ENCODE measurements at regions not wholly inside any gene's neighbourhood (a gene's known extent, or its start where the extent isn't known, plus 50 kb on each side); places are given as distances from the start of the nearest gene placed in this dataset.
A peak's percentile ranks its signal among the peaks of the same experiment; 100 is the strongest.

GRCh38 chr9:129275626-129276247 lies 97.7 kb upstream of the IER5L start:
- intact Hi-C loops (cut with DNase I) = no loop called here
- peak in 3 of 10 donors; percentile 1 to 58 (median 42) for DNase-seq

DNA sequence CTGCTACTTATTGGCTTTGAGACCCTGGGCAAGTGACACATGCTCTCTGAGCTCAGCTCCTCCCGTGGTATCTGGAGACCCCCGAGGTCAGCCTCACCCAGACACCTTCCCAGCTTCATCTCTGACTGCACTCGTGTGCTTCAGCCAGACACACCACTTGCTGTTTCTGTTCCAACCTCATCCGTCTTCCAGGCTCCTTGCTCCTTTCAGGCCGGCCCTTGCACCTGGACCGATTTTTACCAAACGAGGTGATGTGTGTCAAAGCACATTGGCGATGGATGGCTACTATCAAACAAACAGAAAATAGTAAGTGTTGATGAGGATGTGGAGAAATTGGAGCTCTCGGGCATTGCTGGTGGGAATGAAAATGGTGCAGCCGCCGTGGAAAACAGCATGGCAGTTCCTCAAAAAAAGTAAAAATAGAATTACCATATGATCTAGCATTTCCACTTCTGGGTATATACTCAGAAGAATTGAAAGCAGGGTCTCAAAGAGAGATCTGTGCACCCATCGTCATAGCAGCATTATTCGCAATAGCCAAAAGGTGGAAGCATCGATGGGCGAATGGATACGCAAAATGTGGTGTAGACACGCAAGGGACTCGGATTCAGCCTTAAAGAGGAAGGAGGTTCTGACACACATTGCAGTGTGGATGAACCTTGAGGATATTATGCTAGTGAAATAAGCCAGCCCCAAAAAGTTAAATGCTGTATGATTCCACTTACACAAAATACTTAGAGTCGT lies 96.1 kb upstream of the IER5L start:
- intact Hi-C loops (cut with DNase I) = no loop called here
- peak in 3 of 10 donors; percentile 3 to 31 (median 11) for DNase-seq

DNA sequence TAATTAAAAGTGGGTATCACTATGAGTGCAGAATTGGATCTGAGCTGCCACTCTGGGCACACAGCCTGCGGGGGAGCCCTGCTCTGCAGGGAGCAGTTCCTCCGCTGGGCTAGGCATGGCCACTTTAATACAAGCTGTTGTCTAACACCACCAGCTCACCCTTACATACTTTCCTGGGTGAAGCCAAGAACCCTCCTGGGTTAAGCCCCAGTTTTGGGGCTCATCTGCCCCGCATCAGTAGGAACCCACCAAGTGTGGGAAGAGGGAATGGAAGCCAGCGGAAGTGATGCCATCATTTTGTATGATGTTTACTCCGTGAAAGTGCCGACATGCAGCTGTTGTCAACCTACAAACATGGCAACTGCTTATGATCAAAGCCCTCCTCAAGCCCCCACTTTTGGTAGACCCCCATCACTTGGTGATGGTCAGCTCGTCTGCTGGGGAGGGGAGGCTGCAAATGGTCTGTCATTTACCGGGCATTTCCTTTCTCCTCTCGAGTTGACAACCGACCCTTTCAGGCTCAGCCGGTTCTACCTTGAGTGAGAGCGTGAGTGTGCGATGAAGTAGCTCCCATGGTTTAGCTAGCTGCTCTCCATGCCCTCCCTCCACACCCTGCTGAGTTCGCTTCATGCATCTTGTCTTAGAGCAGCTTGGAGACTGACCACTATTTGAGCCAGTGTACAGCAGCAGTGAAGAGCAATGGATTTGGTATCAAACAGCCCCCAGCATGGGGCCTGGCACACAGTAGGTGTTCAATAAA lies 95.3 kb upstream of the IER5L start:
- peak in 3 of 10 donors; percentile 2 to 47 (median 26) for DNase-seq
- intact Hi-C loops (cut with DNase I) = no loop called here

DNA sequence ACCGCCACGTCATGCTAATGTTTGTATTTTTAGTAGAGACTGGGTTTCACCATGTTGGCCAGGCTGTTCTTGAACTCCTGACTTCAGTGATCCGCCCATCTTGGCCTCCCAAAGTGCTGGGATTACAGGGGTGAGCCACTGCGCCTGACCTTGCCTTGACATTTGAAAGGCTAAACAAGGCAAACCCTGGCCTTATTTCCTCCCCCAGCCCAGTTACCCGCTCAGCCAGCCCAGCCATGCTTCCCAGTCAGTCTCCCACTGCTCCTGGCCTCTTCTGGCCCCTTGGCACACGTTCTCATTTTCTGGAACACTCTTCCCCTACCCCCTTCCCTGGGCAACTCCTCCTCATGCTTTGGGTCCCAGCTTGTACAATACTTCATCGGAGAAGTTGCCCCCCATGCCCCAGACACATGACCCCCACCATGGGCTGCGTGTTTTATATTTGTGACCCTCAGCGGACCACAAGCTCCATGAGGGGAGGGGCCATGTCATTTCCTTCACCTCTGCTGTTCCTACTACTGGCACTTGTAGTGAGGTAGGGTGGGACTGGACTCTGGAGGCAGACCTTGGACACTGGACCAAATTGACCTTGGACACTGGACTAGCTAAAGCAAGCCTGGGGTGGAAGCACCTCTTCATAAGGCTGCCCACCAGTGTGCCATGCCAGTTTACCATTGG lies 94.4 kb upstream of the IER5L start:
- intact Hi-C loops (cut with DNase I) = no loop called here
- DNase-seq = peak in 3 of 10 donors; percentile 1 to 53 (median 24)

DNA sequence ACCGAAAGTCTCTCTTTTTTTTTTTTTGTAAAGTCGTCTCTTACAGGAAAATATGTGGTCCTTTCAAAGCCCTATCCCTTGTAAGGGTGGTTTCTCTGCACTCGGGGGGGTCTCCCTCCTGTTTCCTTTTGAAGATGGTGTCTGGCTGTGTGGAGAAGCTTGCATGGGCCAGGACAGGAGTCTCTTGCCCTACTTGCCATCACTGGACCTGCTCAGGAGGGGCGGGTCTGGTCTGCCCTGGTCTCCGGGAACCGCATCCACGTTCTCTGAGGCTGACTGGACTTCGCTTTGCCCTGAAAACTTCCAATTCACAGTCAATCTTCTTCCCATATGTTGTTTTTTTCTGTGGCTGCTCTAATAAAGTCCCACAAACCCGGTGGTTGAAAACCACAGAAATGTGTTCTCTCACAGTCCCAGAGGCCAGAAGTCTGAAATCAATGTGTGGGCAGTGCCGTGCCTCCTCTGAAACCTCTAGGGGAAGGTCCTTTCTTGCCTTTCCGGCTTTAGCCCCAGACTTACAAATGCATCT lies 92.9 kb upstream of the IER5L start:
- intact Hi-C loops (cut with DNase I) = no loop called here
- DNase-seq = peak in 3 of 10 donors; percentile 12 to 49 (median 31)

DNA sequence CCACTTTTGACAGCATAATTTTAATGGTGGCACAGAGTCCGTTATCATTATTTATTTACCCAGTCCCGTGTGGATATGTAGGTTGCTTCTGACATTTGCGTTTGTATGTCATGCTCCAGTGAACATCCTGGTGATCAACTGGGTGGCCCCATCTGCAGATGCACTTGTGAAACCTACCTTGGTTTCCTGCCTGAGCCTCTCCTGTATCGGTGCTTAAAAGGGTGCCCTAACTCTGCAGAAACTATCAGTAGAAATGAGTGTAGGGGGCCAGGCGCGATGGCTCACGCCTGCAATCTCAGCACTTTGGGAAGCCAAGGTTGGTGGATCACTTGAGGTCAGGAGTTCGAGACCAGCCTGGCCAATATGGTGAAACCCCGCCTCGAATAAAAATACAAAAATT lies 92.1 kb upstream of the IER5L start:
- peak in 2 of 10 donors; percentile 17 to 44 for DNase-seq
- intact Hi-C loops (cut with DNase I) = no loop called here

- DNase-seq = peak in 1 of 10 donors; percentile 76
- intact Hi-C loops (cut with DNase I) = no loop called here
Measured at GRCh38 chr9:129267141-129267540, 89.1 kb upstream of the IER5L start.

DNA sequence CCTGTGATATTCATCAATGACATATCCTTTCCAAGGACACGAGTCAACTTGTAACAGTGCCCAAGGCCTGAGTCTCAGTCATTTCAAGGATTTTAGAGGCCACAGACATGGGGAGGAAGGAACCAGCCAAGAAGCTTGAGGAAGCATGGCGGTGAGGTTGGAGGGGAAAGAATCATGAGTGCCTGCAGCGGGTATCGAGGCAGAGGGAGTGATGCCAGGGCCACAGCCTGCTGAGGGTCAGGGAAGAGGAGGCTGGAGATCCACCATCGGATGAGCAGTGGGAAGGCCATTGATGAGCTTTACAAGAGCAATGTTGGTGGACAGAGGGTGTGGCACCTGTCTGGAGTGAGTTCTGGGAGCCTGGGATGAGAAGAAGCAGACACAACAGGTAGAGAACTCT lies 88.5 kb upstream of the IER5L start:
- intact Hi-C loops (cut with DNase I) = no loop called here

GRCh38 chr9:129264388-129264787 lies 86.3 kb upstream of the IER5L start:
- intact Hi-C loops (cut with DNase I) = no loop called here
- DNase-seq = no peak

More for the DNA sequence above, 88.5 kb upstream of the IER5L start:
- DNase-seq = peak in 1 of 10 donors; percentile 20

DNA sequence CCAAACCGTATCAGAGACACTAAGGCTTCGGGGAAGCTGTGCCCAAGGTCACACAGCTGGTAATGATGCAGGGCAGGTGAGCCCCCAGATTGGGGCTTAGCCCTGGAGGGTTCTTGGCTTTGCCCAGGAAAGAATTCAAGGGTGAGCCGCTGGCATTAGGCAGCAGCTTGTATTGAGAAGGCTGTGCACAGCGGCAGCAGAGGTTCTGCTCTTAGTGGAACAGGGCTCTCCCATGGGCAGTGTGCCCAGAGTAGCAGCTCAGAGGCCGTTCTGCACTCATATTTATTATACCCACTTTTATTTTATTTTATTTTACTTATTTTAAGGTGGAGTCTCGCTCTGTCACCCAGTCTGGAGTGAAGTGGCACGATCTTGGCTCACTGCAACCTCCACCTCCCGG lies 85.8 kb upstream of the IER5L start:
- intact Hi-C loops (cut with DNase I) = no loop called here
- DNase-seq = peak in 2 of 10 donors; percentile 10 to 48

DNA sequence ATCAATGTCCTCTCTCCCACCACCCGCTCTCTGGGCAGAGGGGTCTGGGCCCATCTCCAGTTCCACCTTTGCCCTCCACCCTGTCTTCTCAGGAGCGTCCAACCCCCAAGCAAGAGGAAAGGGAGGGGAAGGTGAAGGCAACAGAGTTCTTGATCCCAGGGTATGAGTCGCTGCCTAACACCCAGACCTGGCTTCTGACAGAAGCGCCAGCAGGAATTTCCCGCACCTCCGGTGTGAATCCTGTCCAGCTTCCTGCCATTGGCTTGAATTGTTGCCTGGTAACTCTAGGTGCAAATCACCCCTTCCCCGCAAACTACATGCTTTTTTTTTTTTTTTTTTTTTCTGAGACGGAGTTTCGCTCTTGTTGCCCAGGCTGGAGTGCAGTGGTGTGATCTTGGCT lies 84.2 kb upstream of the IER5L start:
- intact Hi-C loops (cut with DNase I) = no loop called here
- DNase-seq = peak in 2 of 10 donors; percentile 20 to 42

GRCh38 chr9:129259375-129259774 lies 81.3 kb upstream of the IER5L start:
- DNase-seq = peak in 6 of 10 donors; percentile 41 to 92 (median 80)
- intact Hi-C loops (cut with DNase I) = loop anchor here (10.0 kb wide), 1 partner anchor 55 kb away; no protein-coding TSS in a partner anchor

DNA sequence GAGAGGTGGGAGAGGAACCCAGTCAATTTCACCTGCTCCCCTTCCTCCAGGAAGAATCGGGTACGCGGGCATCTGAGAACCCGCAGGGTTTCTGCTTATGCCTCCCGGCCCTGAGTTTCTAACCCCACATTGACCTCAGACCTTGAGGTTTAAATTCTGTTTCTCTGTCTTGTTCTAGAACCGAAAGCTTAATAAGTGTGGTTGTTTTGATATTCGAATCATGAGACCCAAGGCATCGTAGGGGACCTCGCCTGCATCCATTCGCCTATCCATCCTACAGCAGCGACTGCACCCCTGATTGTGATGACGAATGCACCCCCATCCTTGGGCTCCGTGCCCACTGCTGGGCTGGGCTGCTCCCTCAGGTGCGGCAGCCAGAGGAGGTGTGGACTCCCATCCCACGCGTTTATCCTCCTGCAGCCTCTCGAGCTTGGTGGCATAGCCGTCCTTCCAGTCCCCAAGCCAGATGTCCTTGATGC lies 80.8 kb upstream of the IER5L start:
- peak in 5 of 10 donors; percentile 43 to 86 (median 81) for DNase-seq
- intact Hi-C loops (cut with DNase I) = loop anchor here (10.0 kb wide), 1 partner anchor 54 kb away; no protein-coding TSS in a partner anchor

- intact Hi-C loops (cut with DNase I) = loop anchor here (10.0 kb wide), 1 partner anchor 53 kb away; no protein-coding TSS in a partner anchor
- DNase-seq = peak; percentile 81 to 100 (median 95)
Measured at GRCh38 chr9:129258124-129258822, 80.2 kb upstream of the IER5L start.

DNA sequence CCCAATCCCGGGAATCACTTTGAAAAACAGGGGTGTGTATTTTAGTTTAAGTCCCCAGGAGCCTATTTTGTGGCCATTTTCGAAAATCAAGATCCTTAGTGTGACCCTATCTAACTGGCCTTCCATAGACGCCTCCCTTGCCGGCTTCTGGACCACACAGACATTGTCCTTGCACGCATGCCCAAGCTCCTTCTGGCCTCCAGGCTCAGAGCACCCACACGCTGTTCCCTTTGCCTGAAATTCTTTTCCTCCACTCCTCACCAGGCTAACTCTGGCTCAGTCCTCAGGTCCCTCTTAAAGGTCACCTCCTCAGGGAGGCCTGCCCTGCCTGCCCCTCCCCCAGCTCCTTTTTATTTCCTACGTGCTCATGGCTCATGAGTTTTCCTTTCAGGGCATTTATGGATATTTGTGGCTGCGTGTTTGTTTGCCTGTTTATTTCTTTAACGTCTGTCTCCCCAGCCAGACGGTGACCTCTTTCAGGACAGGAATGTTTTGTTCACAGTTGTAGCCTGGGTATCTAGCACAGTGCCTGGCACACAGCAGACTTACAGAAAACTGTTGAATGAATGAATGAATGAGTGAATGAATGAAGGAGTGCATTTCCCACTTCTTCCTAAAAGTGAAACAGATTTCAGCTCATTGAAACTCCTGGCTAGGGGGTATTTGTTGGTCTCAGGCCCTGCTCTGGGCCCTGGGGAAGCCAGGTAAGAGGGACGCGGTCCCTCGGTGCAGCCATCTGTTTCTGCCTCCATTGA lies 79.1 kb upstream of the IER5L start:
- intact Hi-C loops (cut with DNase I) = loop anchor here (10.0 kb wide), 1 partner anchor 52 kb away; no protein-coding TSS in a partner anchor
- DNase-seq = peak in 3 of 10 donors; percentile 5 to 48 (median 47)

DNA sequence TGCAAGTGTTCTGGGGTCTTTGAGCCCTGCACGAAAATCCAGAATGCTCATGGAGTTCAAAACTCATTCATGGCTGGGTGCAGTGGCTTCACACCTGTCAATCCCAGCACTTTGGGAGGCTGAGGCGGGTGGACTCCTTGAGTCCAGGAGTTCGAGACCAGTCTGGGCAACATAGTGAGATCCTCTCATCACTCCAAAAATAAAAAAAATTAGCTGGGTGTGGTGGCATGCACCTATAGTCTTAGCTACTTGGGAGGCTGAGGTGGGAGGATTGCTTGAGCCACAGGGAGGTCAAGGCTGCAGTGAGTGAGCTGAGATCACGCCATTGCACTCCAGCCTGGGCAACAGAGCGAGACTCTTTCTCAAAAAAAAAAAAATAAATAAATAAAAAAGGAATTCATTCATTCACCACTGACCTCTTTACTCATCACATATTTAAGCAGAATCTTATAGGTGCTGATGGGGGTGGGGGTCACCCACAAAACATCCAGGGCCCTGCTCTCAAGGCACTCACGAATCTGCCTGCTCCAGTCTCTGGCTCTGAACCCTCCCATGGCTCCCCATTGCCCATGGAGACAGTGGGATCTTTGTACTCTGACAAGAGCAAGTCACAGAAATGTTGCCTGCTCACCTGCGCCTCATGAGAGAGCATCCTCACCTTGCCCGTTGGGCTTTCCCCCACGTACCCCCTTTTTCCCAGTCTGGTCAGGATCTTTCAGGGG lies 76.7 kb upstream of the IER5L start:
- intact Hi-C loops (cut with DNase I) = loop anchor here (10.0 kb wide), 1 partner anchor 50 kb away; no protein-coding TSS in a partner anchor
- DNase-seq = peak in 3 of 10 donors; percentile 13 to 27 (median 23)

- peak; percentile 58 to 97 (median 72) for DNase-seq
- intact Hi-C loops (cut with DNase I) = loop anchor here (10.0 kb wide), 1 partner anchor 49 kb away; no protein-coding TSS in a partner anchor
Measured at GRCh38 chr9:129253803-129254381, 75.8 kb upstream of the IER5L start.
